Ishikawa (cell line): ENCODE measurements at regions not wholly inside any gene's neighbourhood (a gene's known extent, or its start where the extent isn't known, plus 50 kb on each side); places are given as distances from the start of the nearest gene placed in this dataset.
A peak's percentile ranks its signal among the peaks of the same experiment; 100 is the strongest.

Experiments
- CEBPB ChIP-seq: IDR thresholded peaks from 2 replicates; pipeline ENCODE4 v1.6.1; 2012
- RAD21 ChIP-seq: IDR thresholded peaks from 2 replicates; pipeline ENCODE4 v1.6.1; 2012; ENCODE audit warnings: low read depth
- USF1 ChIP-seq: IDR thresholded peaks from 2 replicates; pipeline ENCODE4 v1.6.1; 2012

GRCh38 chr1:237953238-237953637 lies 62.5 kb upstream of the ZP4 start:
- TF ChIP-seq USF1 (no peak), CEBPB (no peak), RAD21 (peak; percentile 48)
